Right lobe of liver (tissue), 6 donors: ENCODE measurements at regions not wholly inside any gene's neighbourhood (a gene's known extent, or its start where the extent isn't known, plus 50 kb on each side); places are given as distances from the start of the nearest gene placed in this dataset.

Source experiments
- ATAC-seq, 4 donors: fragments of 200-7000 bp; cut with Tn5 transposase; one replicate each; pipeline ENCODE4 v1.9.1; 2020; ENCODE audit warnings: mild to moderate bottlenecking in 4 of 4, moderate library complexity in 4 of 4
- DNase-seq, 3 donors: peaks; one replicate each; pipeline ENCODE4 v3.0.0-alpha.2; 2020
- H3K27ac ChIP-seq, 3 donors: fragments of 200-600 bp; one replicate each; pipeline ENCODE4 v1.8.0; 2022
- H3K27me3 ChIP-seq, 2 donors: fragments of 200-600 bp; one replicate each; pipeline ENCODE4 v1.8.0; 2022
- H3K36me3 ChIP-seq, 4 donors: fragments of 200-600 bp; sonication (generic) in 1 of 4; one replicate each; pipeline versions ENCODE4 v1.5.1 to v1.8.0; 2017 to 2022; ENCODE audit warnings: control low read depth in 1 of 4
- H3K4me1 ChIP-seq, 4 donors: fragments of 200-600 bp; sonication (generic) in 1 of 4; one replicate each; pipeline versions ENCODE4 v1.5.1 to v1.8.0; 2017 to 2022; ENCODE audit warnings: control low read depth in 1 of 4
- H3K4me3 ChIP-seq, 3 donors: fragments of 200-600 bp; one replicate each; pipeline ENCODE4 v1.8.0; 2022
- H3K9me3 ChIP-seq, 4 donors: fragments of 200-600 bp; sonication (generic) in 1 of 4; one replicate each; pipeline versions ENCODE4 v1.5.1 to v1.8.0; 2017 to 2022; ENCODE audit warnings: control low read depth in 1 of 4
- CTCF ChIP-seq, 4 donors: fragments of 200-600 bp in 3 of 4; fragments of 450-650 bp in 1 of 4; IDR thresholded peaks; one replicate each; pipeline versions ENCODE4 v1.5.1 to v1.8.0; 2016 to 2022; ENCODE audit warnings: antibody characterized with exemption in 4 of 4, mild to moderate bottlenecking in 2 of 4
- POLR2A ChIP-seq: fragments of 450-650 bp; IDR thresholded peaks from one replicate; pipeline ENCODE4 v1.6.1; 2017; ENCODE audit warnings: antibody characterized with exemption, mild to moderate bottlenecking
- WGBS: methylation state at CpG from one replicate; pipeline ENCODE4 v1.1.6; 2018; ENCODE audit warnings: low coverage, low lambda C conversion rate; ENCODE audit not compliant: insufficient coverage; ENCODE audit errors: missing lambda C conversion rate; 5-methylcytosine and 5-hydroxymethylcytosine counted together
- intact Hi-C, 2 donors: fragments of 100-400 bp; cut with DNase I; formaldehyde crosslinking; loops; one replicate each; pipeline versions ENCODE4 v1.11.2 to v1.14.1; 2022
- donor health status: DM: no; HTN: yes; CAD: no.
- donor health status: DM: no; HTN: no; CAD: no.
- donor health status: DM: no; HTN: no; CAD: no.
- donor health status: DM: no; HTN: yes; CAD: no.
- donor health status: DM: no; HTN: yes; CAD: no.

DNA sequence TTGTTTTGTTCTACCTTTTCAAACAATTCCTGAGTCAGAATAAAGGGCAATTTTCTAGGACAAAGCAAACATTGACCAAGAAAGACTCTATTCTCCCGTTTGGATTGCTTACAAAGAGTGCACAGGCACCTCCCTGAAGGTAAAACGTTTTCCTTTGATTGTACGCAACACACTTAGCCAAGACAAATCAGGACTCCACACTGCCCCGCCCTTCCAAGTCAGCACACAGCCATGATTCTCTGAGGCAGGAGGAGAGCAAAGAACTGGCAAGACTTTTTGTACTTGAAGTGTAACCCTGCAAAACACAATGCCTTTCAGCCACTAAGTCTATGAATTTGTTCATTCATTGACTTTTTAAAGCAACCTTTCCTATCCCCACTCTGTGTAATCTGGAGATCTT, 85.0 kb upstream of the FAM180A start:
- WGBS, result 52% methylated on average over 4 of the region's 4 CpGs
- ATAC-seq (no peak), DNase-seq (no peak)
- no peak overlapping the region for H3K27ac ChIP-seq
- H3K4me3 ChIP-seq, result no peak overlapping the region
- no peaks in the 10 kb centered on the region for H3K9me3 ChIP-seq
- H3K36me3 ChIP-seq, result no peaks in the 10 kb centered on the region
- TF ChIP-seq CTCF (IDR thresholded peaks at IDR 0.05), result no peak
- TF ChIP-seq POLR2A, result no peak
- intact Hi-C loops, result no loop called here
- no peaks in the 10 kb centered on the region for H3K27me3 ChIP-seq
- H3K4me1 ChIP-seq, result no peaks in the 10 kb centered on the region

DNA sequence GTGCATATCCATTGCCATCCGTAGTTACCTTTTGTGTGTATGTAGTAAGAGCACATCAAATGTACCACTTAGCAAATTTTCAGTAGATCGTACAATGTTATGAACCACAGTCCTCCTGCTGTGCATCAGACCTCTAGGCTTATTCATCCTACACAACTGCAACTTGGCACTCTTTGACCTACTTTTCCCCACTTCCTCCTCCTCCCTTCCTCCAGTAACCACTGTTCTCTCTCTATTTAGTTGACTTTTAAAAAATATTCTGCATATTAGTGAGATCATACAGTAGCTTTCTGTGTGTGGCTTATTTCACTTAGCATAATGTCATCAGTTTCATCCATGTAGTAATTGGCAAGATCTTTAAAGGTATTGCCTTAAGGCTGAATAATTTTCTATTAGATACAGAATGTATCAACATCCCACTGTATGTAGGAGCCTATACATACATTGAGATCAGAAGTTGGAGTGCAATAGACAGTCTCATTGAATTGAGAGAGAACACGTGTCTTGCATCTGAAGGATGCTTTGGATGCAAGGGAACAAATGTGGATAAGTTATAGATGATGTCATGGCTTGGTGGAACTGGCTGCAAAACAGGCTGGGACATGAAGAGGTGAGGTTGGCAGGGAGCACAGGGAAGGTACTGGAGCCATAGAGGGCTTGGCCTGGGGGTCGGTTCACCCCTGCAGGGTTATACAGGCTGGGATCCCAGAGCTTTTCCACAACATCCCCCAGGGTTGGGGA, 83.0 kb upstream of the FAM180A start:
- H3K36me3 ChIP-seq, result no peaks in the 10 kb centered on the region
- ATAC-seq (no peak), DNase-seq (no peak)
- H3K4me3 ChIP-seq, result no peak overlapping the region
- 46% methylated on average over 4 of the region's 4 CpGs for WGBS
- H3K9me3 ChIP-seq, result no peaks in the 10 kb centered on the region
- no peaks in the 10 kb centered on the region for H3K27me3 ChIP-seq
- no peak for TF ChIP-seq POLR2A
- no peak for TF ChIP-seq CTCF (IDR thresholded peaks at IDR 0.05)
- intact Hi-C loops, result no loop called here
- H3K27ac ChIP-seq, result no peak overlapping the region
- H3K4me1 ChIP-seq, result no peaks in the 10 kb centered on the region

- TF ChIP-seq CTCF (IDR thresholded peaks at IDR 0.05), result no peak
- TF ChIP-seq POLR2A, result no peak
- no peak overlapping the region for H3K27ac ChIP-seq
- no peaks in the 10 kb centered on the region for H3K36me3 ChIP-seq
- no peak overlapping the region for H3K4me3 ChIP-seq
- no peaks in the 10 kb centered on the region for H3K9me3 ChIP-seq
- intact Hi-C loops, result no loop called here
- 82% methylated on average over 9 of the region's 9 CpGs for WGBS
- H3K27me3 ChIP-seq, result no peaks in the 10 kb centered on the region
- ATAC-seq (no peak), DNase-seq (no peak)
- no peaks in the 10 kb centered on the region for H3K4me1 ChIP-seq
Measured at GRCh38 chr7:135828604-135829003, 80.0 kb upstream of the FAM180A start.

GRCh38 chr7:135827391-135827790, 78.8 kb upstream of the FAM180A start:
- Histone ChIP-seq H3K4me3 (no peak overlapping the region), H3K27me3 (no peaks in the 10 kb centered on the region), H3K9me3 (no peaks in the 10 kb centered on the region), H3K4me1 (no peaks in the 10 kb centered on the region), H3K36me3 (no peaks in the 10 kb centered on the region), H3K27ac (no peak overlapping the region)
- TF ChIP-seq CTCF (IDR thresholded peaks at IDR 0.05), result no peak
- no peak for TF ChIP-seq POLR2A
- ATAC-seq, result no peak
- DNase-seq, result no peak
- intact Hi-C loops, result no loop called here
- 30% methylated on average over 2 of the region's 2 CpGs for WGBS

GRCh38 chr7:135825406-135825805, 76.8 kb upstream of the FAM180A start:
- no peaks in the 10 kb centered on the region for H3K9me3 ChIP-seq
- H3K36me3 ChIP-seq, result no peaks in the 10 kb centered on the region
- H3K4me1 ChIP-seq, result no peaks in the 10 kb centered on the region
- intact Hi-C loops, result no loop called here
- ATAC-seq (no peak), DNase-seq (no peak)
- no peak overlapping the region for H3K27ac ChIP-seq
- no peaks in the 10 kb centered on the region for H3K27me3 ChIP-seq
- whole genome bisulfite sequencing, result 69% methylated on average over 4 of the region's 9 CpGs
- no peak overlapping the region for H3K4me3 ChIP-seq
- TF ChIP-seq CTCF (IDR thresholded peaks at IDR 0.05) (no peak), POLR2A (no peak)
